OCI-LY3 (cell line): ENCODE measurements at regions not wholly inside any gene's neighbourhood (a gene's known extent, or its start where the extent isn't known, plus 50 kb on each side); places are given as distances from the start of the nearest gene placed in this dataset.

Source experiments
- CTCF ChIP-seq: fragments of 200-600, 300-600 bp; sonication (generic); IDR thresholded peaks from 2 replicates; pipeline ENCODE4 v1.5.1; 2014; ENCODE audit warnings: antibody characterized with exemption, low read length, low read depth
- EZH2phosphoT487 ChIP-seq: fragments of 200-600 bp; shearing (Covaris generic); IDR thresholded peaks from 2 replicates; pipeline ENCODE4 v1.6.1; 2018; ENCODE audit warnings: antibody characterized with exemption, mixed run types, low read depth

- TF ChIP-seq CTCF = no peak
- TF ChIP-seq EZH2phosphoT487 = no peak
Measured at GRCh38 chr7:91653286-91653685, 227.2 kb downstream of the MTERF1 start.
